ENCODE measurements at regions not wholly inside any gene's neighbourhood (a gene's known extent, or its start where the extent isn't known, plus 50 kb on each side); places are given as distances from the start of the nearest gene placed in this dataset.
"Not testable (repeated sequence)": the region's sequence is repeated elsewhere in the genome, so short reads cannot be mapped to it uniquely, and the experiment has no call there.

- not testable (repeated sequence) for TF ChIP-seq CTCF (conservative IDR thresholded peaks at IDR 0.05; ENCODE audit: low read length); EZH2phosphoT487 (IDR thresholded peaks at IDR 0.05; ENCODE audit: borderline replicate concordance)
Observed at GRCh38 chr17:26936645-26937044, 357.3 kb upstream of the WSB1 start.
